HEK293T (cell line): ENCODE measurements at regions not wholly inside any gene's neighbourhood (a gene's known extent, or its start where the extent isn't known, plus 50 kb on each side); places are given as distances from the start of the nearest gene placed in this dataset.

Experiments
- FOXK2 ChIP-seq: fragments of 450-650 bp; IDR thresholded peaks from 2 replicates; pipeline ENCODE4 v1.6.1; 2016; ENCODE audit warnings: mild to moderate bottlenecking
- HDGF ChIP-seq: fragments of 450-650 bp; IDR thresholded peaks from 2 replicates; pipeline ENCODE4 v1.6.1; 2017; ENCODE audit warnings: antibody characterized with exemption, borderline replicate concordance
- LEF1 ChIP-seq: fragments of 450-650 bp; IDR thresholded peaks from 2 replicates; pipeline ENCODE4 v1.6.1; 2017; ENCODE audit warnings: mild to moderate bottlenecking, borderline replicate concordance
- SUZ12 ChIP-seq: fragments of 450-650 bp; IDR thresholded peaks from 2 replicates; pipeline ENCODE4 v1.6.1; 2016; ENCODE audit warnings: mild to moderate bottlenecking

GRCh38 chr2:129727286-129727685, 252.2 kb upstream of the RAB6C start:
- TF ChIP-seq HDGF (no peak), LEF1 (no peak), SUZ12 (no peak), FOXK2 (no peak)
